Lower leg skin (tissue), 3 donors: ENCODE measurements at regions not wholly inside any gene's neighbourhood (a gene's known extent, or its start where the extent isn't known, plus 50 kb on each side); places are given as distances from the start of the nearest gene placed in this dataset.

Source experiments
- CTCF ChIP-seq, 3 donors: fragments of 450-650 bp; IDR thresholded peaks; one replicate each; pipeline ENCODE4 v1.5.1; 2016; ENCODE audit warnings: antibody characterized with exemption in 3 of 3, mild to moderate bottlenecking in 3 of 3, moderate library complexity in 2 of 3
- POLR2A ChIP-seq, 2 donors: fragments of 450-650 bp; IDR thresholded peaks; one replicate each; pipeline ENCODE4 v1.6.1; 2016 to 2017; ENCODE audit warnings: antibody characterized with exemption in 2 of 2, mild to moderate bottlenecking in 1 of 2, moderate library complexity in 1 of 2

DNA sequence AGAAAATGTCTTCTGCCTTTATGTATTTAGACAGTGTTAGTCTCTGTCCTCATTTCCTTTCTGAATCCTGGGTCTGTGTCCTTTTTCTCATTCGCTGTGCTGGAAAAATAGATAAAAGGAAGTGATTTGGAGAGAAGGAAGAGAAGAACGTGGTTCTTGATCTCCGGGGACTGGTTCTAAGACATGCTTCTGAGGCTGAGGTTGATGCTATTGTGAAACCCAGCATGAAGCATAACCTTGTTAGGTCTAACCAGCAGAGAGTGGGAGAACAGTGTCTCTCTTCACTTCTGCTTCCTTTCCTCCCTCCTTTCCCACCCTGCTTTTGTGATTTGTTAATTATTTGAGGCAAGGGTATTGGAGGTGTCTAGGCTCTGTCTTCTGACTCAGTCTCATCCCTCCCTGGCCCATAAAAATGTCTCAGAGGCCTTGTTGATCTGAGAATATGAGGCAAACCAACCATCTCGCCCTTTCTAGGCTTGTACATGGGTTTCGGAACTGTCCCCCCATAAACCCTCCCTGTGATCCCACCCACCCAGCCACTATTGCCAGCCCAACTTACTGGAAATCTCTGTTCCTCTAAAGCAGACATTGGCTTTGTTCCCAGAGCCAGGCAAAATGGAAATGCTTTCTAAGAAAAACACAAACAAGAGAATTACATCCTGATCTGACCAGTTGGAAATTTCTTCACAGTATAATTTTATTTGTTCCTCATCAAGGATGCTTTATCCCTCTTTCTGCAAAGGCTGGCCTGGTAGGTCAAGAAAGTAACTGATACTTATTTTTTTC is 360.6 kb upstream of the TNP1 start:
- TF ChIP-seq CTCF (IDR thresholded peaks at IDR 0.05) (no peak), POLR2A (IDR thresholded peaks at IDR 0.05) (no peak)
